HEK293T (cell line): ENCODE measurements at regions not wholly inside any gene's neighbourhood (a gene's known extent, or its start where the extent isn't known, plus 50 kb on each side); places are given as distances from the start of the nearest gene placed in this dataset.

Experiments
- ELF4 ChIP-seq: fragments of 450-650 bp; IDR thresholded peaks from 2 replicates; pipeline ENCODE4 v1.6.1; 2017; ENCODE audit warnings: antibody characterized with exemption
- FOXA1 ChIP-seq: fragments of 450-650 bp; IDR thresholded peaks from 2 replicates; pipeline ENCODE4 v1.6.1; 2016; ENCODE audit warnings: mild to moderate bottlenecking
- FOXM1 ChIP-seq: fragments of 450-650 bp; IDR thresholded peaks from 2 replicates; pipeline ENCODE4 v1.6.1; 2017; ENCODE audit warnings: mild to moderate bottlenecking, borderline replicate concordance
- NFRKB ChIP-seq: fragments of 450-650 bp; IDR thresholded peaks from 2 replicates; pipeline ENCODE4 v1.6.1; 2016; ENCODE audit warnings: mild to moderate bottlenecking, moderate library complexity

DNA sequence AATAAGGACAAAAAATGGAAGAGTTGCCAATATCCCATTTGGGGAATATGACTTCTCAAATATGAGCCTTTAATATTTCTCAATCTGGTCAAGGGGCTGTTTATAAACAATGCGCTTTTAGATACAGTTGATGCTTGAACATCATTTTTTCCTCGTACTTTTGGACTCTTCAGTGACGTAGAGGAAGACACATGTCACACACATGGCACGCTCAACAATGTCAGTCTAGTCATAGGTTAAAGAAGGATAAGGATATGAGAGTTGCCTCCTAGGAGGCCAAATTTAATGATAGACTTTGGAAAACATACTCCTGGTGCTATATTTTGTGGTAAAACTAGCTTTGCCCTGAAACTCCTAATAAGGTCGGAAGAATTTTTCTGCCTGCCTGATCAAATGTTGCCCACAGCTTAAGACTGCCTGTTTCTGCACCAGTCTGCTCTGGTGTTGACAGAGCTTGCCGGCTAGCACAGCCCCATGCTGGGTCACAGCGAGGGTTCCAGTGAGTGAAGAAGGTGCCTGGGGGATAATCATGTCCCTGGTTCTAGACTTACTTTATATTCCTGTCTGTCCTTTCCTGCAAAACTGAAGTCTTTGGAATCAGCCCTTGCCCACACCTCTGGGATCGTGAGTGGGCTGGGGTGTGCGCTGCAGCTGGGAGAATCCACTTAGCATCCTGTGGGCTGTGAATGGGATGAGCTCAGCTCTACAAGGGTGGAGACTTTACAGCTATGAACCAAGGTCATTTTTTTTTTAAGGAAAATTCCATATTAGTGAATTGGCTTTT, 230.8 kb upstream of the IRX4 start:
- TF ChIP-seq ELF4 (no peak), FOXM1 (no peak), NFRKB (no peak), FOXA1 (no peak)
